GM12891 (cell line): ENCODE measurements at regions not wholly inside any gene's neighbourhood (a gene's known extent, or its start where the extent isn't known, plus 50 kb on each side); places are given as distances from the start of the nearest gene placed in this dataset.

Source experiments
- PAX5 ChIP-seq: IDR thresholded peaks from 2 replicates; pipeline ENCODE4 v1.6.1; 2011; ENCODE audit warnings: low read length, moderate library complexity, mild to moderate bottlenecking; ENCODE audit not compliant: insufficient read depth, severe bottlenecking
- POLR2A ChIP-seq: IDR thresholded peaks from 2 replicates; pipeline ENCODE4 v1.6.1; 2011; ENCODE audit warnings: low read depth, low read length, control low read depth
- POLR2AphosphoS5 ChIP-seq: IDR thresholded peaks from 2 replicates; pipeline ENCODE4 v1.6.1; 2011; ENCODE audit warnings: low read depth, low read length, control low read depth
- SPI1 ChIP-seq: IDR thresholded peaks from 2 replicates; pipeline ENCODE4 v1.6.1; 2011; ENCODE audit warnings: low read depth, low read length, control low read depth
- TAF1 ChIP-seq: IDR thresholded peaks from 2 replicates; pipeline ENCODE4 v1.6.1; 2011; ENCODE audit warnings: low read depth, low read length, control low read depth

DNA sequence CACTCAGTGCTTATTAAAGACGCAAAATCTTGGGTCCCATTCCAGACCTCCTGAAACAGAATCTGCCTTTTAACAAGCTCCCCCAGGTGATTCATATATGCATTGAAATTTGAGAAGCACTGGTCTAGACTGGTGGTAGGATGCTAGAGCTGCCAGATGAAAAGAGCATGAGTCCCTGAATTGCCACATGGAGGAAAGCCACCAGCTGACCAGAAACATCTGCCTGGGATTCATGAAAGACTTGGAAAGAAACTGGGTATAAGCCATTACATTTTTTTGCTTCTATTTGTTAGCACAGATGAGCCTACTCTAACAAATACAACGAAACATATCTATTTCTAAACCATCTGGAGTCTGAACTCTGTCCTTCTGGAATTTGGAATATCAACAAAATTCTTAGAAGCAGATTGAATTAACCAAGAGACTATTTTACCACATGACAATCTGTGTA lies 228.9 kb downstream of the RBM43 start:
- TF ChIP-seq POLR2A: no peak
- no peak for TF ChIP-seq TAF1
- TF ChIP-seq POLR2AphosphoS5: no peak
- no peak for TF ChIP-seq PAX5
- TF ChIP-seq SPI1: no peak
